Ovary (tissue), 7 donors: ENCODE measurements at regions not wholly inside any gene's neighbourhood (a gene's known extent, or its start where the extent isn't known, plus 50 kb on each side); places are given as distances from the start of the nearest gene placed in this dataset.

Experiments
- DNase-seq, 5 donors: peaks; one replicate each; pipeline ENCODE4 v3.0.0-alpha.2; 2019 to 2020
- H3K27ac ChIP-seq, 2 donors: fragments of 200-600 bp; one replicate each; pipeline versions ENCODE4 v1.5.1 to v1.8.0; 2019 to 2022
- H3K27me3 ChIP-seq: fragments of 200-600 bp; one replicate; pipeline ENCODE4 v1.8.0; 2022
- H3K36me3 ChIP-seq: fragments of 200-600 bp; sonication (generic); one replicate; pipeline ENCODE4 v1.5.1; 2019
- H3K4me1 ChIP-seq: one replicate; pipeline ENCODE4 v1.8.1; 2013; ENCODE audit warnings: mild to moderate bottlenecking, moderate library complexity; ENCODE audit not compliant: insufficient read depth
- H3K4me3 ChIP-seq: fragments of 200-600 bp; sonication (generic); one replicate; pipeline ENCODE4 v1.5.1; 2017
- H3K9me3 ChIP-seq, 2 donors: fragments of 200-600 bp in 1 of 2; sonication (generic) in 1 of 2; one replicate each; pipeline versions ENCODE4 v1.5.1 to v1.8.1; 2013 to 2019; ENCODE audit warnings: mild to moderate bottlenecking in 1 of 2, moderate library complexity in 1 of 2
- CTCF ChIP-seq, 3 donors: fragments of 450-650 bp in 2 of 3; fragments of 200-600 bp in 1 of 3; IDR thresholded peaks; one replicate each; pipeline versions ENCODE4 v1.5.1 to v1.8.0; 2016 to 2022; ENCODE audit warnings: antibody characterized with exemption in 3 of 3, mild to moderate bottlenecking in 1 of 3
- EP300 ChIP-seq: sonication (generic); formaldehyde crosslinking; IDR thresholded peaks from one replicate; pipeline ENCODE4 v1.6.1; 2017; ENCODE audit warnings: antibody characterized with exemption
- POLR2A ChIP-seq: fragments of 450-650 bp; IDR thresholded peaks from one replicate; pipeline ENCODE4 v1.6.1; 2017; ENCODE audit warnings: antibody characterized with exemption, mild to moderate bottlenecking, moderate library complexity
- WGBS, 3 donors: extraction: QIAGEN DNeasy Blood & Tissue Kit in 1 of 3; methylation state at CpG; one replicate each; pipeline versions ENCODE4 v1.1.5 to v1.1.7; 2013 to 2017; 5-methylcytosine and 5-hydroxymethylcytosine counted together
- intact Hi-C, 4 donors: fragments of 100-400 bp; cut with DNase I; formaldehyde crosslinking; loops; one replicate each; pipeline versions ENCODE4 v1.11.0 to v1.15.1; 2022 to 2023
- donor health status: DM: no; HTN: no; CAD: no; lungs with moderate emphysema.
- donor health status: DM: no; HTN: no; CAD: no.
- donor health status: Bipolar disorder and iron deficiency.
- donor health status: DM: no; HTN: no; CAD: no.
- donor health status: DM: yes; HTN: yes; CAD: no.

DNA sequence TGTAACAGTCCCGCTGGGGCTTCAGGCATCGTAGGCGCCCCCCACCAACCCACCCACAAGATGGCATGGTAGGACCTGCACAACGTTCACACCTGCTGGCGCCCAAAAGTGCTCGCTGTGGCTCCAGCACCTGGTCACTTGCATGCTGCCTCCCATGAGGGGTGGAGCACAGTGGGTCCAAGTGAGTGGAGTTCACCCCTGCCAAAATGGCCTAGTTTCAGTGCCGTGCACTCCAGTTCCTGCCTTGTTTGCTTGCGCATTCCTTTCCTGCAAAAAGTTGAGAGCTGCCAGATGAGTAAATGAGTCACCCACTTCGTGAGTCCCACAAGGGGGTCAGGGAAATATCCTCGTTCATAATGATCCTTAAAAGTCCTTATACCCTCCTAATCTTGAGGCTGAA is 788.7 kb upstream of the DPPA4 start:
- DNase-seq = no peak
- H3K27me3 ChIP-seq = no peaks in the 10 kb centered on the region
- intact Hi-C loops = no loop called here
- no peaks in the 10 kb centered on the region for H3K36me3 ChIP-seq
- no peaks in the 10 kb centered on the region for H3K4me1 ChIP-seq
- no peak for TF ChIP-seq CTCF (IDR thresholded peaks at IDR 0.05)
- no peak for TF ChIP-seq EP300
- no peak for TF ChIP-seq POLR2A
- no peaks in the 10 kb centered on the region for H3K9me3 ChIP-seq
- 88 to 89% (median 89%) methylated on average over 10 of the region's 10 CpGs for WGBS, 3 donors
- no peak overlapping the region for H3K4me3 ChIP-seq
- no peak overlapping the region for H3K27ac ChIP-seq

GRCh38 chr3:110133971-110134370 is 796.6 kb upstream of the DPPA4 start:
- no peak overlapping the region for H3K4me3 ChIP-seq
- no peak for DNase-seq
- H3K27ac ChIP-seq = no peak overlapping the region
- no peaks in the 10 kb centered on the region for H3K4me1 ChIP-seq
- WGBS, 3 donors = 84 to 86% (median 86%) methylated on average over 2 of the region's 2 CpGs
- intact Hi-C loops = loop anchor here in 1 of 4 donors (2.0 kb wide), 1 partner anchor 15 kb away; no protein-coding TSS in a partner anchor
- no peaks in the 10 kb centered on the region for H3K27me3 ChIP-seq
- no peaks in the 10 kb centered on the region for H3K36me3 ChIP-seq
- TF ChIP-seq EP300 = no peak
- TF ChIP-seq CTCF (IDR thresholded peaks at IDR 0.05) = no peak
- no peak for TF ChIP-seq POLR2A
- H3K9me3 ChIP-seq = no peaks in the 10 kb centered on the region

DNA sequence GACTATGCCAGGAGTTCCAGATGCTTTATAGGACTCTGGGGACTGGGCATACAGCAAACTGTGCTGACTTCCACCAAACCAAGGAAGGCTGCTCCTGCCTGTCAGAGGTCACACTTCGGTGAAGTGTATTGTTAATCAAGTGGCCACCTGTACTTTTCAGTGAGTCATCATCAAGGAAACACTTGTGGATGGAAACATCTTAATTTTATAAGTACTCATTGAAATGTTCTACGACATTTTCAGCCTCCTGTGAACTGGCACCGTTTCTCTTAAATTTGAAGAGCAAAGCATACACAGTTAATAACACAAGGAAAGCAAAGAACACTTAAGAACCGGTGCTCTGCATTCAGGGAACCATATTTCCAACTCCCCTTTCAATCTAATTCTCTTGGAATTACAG is 801.7 kb upstream of the DPPA4 start:
- 50 to 61% (median 57%) methylated on average over 4 of the region's 4 CpGs for WGBS, 3 donors
- no peak overlapping the region for H3K27ac ChIP-seq
- H3K4me1 ChIP-seq = peaks cover 3% of the 10 kb centered on the region
- no peaks in the 10 kb centered on the region for H3K27me3 ChIP-seq
- no peak overlapping the region for H3K4me3 ChIP-seq
- DNase-seq = no peak
- TF ChIP-seq EP300 (no peak), CTCF (IDR thresholded peaks at IDR 0.05) (no peak), POLR2A (no peak)
- no peaks in the 10 kb centered on the region for H3K36me3 ChIP-seq
- intact Hi-C loops = no loop called here
- no peaks in the 10 kb centered on the region for H3K9me3 ChIP-seq

- intact Hi-C loops = no loop called here
- no peak overlapping the region for H3K27ac ChIP-seq
- DNase-seq = no peak
- H3K27me3 ChIP-seq = no peaks in the 10 kb centered on the region
- H3K9me3 ChIP-seq = no peaks in the 10 kb centered on the region
- no peak overlapping the region for H3K4me3 ChIP-seq
- no peaks in the 10 kb centered on the region for H3K36me3 ChIP-seq
- TF ChIP-seq POLR2A (no peak), CTCF (IDR thresholded peaks at IDR 0.05) (no peak), EP300 (no peak)
- H3K4me1 ChIP-seq = peaks cover 3% of the 10 kb centered on the region
- 14 to 30% (median 17%) methylated on average over 2 of the region's 2 CpGs for WGBS, 3 donors
These were observed 802.5 kb upstream of the DPPA4 start for GRCh38 chr3:110139821-110140220.

GRCh38 chr3:110149763-110150162 is 812.4 kb upstream of the DPPA4 start:
- Histone ChIP-seq H3K27ac (no peak overlapping the region), H3K4me1 (no peaks in the 10 kb centered on the region), H3K4me3 (no peak overlapping the region), H3K9me3 (no peaks in the 10 kb centered on the region), H3K36me3 (no peaks in the 10 kb centered on the region), H3K27me3 (no peaks in the 10 kb centered on the region)
- intact Hi-C loops = loop anchor here in 1 of 4 donors (2.0 kb wide), 1 partner anchor 17 kb away; no protein-coding TSS in a partner anchor
- TF ChIP-seq EP300 = no peak
- TF ChIP-seq CTCF (IDR thresholded peaks at IDR 0.05) = no peak
- no peak for TF ChIP-seq POLR2A
- no peak for DNase-seq
